Colonic mucosa (tissue), 4 donors: ENCODE measurements at regions not wholly inside any gene's neighbourhood (a gene's known extent, or its start where the extent isn't known, plus 50 kb on each side); places are given as distances from the start of the nearest gene placed in this dataset.

Source experiments
- DNase-seq: peaks from one replicate; pipeline ENCODE4 v3.0.0-alpha.2; 2020
- H3K27ac ChIP-seq: fragments of 200-600 bp; one replicate; pipeline ENCODE4 v1.8.0; 2021
- H3K27me3 ChIP-seq: fragments of 200-600 bp; one replicate; pipeline ENCODE4 v1.8.0; 2021
- H3K36me3 ChIP-seq: fragments of 200-600 bp; one replicate; pipeline ENCODE4 v1.8.0; 2021
- H3K4me1 ChIP-seq: fragments of 200-600 bp; one replicate; pipeline ENCODE4 v1.8.0; 2021; ENCODE audit warnings: mild to moderate bottlenecking
- H3K4me3 ChIP-seq: fragments of 200-600 bp; one replicate; pipeline ENCODE4 v1.8.0; 2021
- H3K9ac ChIP-seq, 2 donors: one replicate each; pipeline ENCODE4 v1.7.0; 2013; ENCODE audit warnings: control low read depth in 2 of 2, low read depth in 2 of 2, low read length in 2 of 2
- H3K9me3 ChIP-seq: fragments of 200-600 bp; one replicate; pipeline ENCODE4 v1.8.0; 2021
- CTCF ChIP-seq: fragments of 200-600 bp; IDR thresholded peaks from one replicate; pipeline ENCODE4 v1.8.0; 2022; ENCODE audit warnings: antibody characterized with exemption, mild to moderate bottlenecking
- intact Hi-C: fragments of 100-400 bp; cut with DNase I; formaldehyde crosslinking; loops from one replicate; pipeline ENCODE4 v1.14.1; 2022
- donor health status: healthy.
- donor health status: DM: no; HTN: no; CAD: no.
- donor health status: DM: no; HTN: no; CAD: no.

DNA sequence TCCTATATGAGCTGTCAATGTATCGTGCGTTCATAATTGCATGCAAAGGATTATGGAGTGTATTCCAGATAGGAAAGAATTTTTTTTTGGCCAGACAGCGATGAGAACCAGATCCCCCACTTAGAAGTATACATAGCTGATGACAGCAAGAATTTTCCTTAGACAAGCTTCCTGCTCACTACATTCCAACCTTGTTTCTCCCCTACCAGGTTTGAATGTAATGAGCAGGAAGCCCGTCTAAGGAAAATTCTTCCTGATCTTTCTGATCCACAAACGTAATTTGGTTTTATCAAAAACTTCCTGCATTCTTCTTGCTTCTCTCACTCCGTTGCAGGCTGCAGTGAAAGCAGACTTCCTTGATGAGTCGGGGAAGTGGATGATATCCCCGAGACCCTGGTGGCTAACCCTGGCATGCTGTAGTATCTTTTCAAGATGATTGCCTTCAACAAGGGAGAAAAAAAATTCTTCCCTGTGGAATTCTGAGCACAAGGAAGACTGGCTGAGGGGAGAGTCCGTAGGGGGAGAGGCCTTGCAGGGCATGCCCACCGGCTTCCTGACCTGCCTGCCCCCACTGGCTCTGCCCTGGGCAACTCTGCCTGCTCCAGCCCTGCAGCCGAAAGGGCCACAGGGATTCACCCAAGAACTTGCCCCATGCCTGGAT is 243.1 kb downstream of the TLE3 start:
- intact Hi-C loops, result no loop called here
- no peak for DNase-seq
- TF ChIP-seq CTCF, result no peak
- no peaks in the 10 kb centered on the region for H3K27me3 ChIP-seq
- no peaks in the 10 kb centered on the region for H3K4me1 ChIP-seq
- no peak overlapping the region for H3K27ac ChIP-seq
- no peaks in the 10 kb centered on the region for H3K9me3 ChIP-seq
- H3K36me3 ChIP-seq, result no peaks in the 10 kb centered on the region
- H3K9ac ChIP-seq, result no peak overlapping the region
- no peak overlapping the region for H3K4me3 ChIP-seq

DNA sequence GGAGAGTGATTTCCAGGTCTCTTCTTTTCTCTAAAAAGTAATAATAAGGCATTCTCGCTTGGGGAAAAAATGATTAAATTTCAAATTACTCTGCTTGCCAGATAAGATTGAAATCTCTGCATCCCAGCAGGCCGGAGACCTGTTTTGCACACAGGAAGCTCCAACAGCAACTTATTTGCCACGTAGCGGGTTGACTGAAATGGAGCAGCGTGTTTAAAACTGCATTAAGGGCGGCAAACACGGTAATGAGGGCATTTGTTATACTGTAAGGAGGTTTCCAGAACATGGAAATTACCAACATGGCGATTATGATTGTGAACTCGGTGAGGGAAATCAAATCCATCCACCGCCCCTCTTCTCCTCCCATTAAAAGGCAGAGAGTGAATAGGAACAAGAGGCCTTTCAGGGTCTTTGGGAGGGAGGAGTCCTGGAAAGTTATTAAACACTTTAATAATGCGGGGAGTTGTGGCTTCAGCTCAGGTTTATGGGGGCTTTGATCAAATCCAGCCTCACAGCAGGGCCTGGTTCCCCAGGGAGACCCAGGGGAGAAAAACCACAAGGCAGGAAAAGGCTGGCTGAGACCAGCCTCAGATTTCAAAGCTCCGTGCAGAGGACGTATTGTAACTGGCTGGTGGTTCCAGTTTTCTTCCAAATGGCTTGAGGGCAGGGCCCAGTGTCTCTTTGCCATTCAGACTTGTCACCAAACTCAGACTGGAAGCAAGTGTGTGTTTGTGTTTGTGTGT is 242.3 kb downstream of the TLE3 start:
- H3K36me3 ChIP-seq, result no peaks in the 10 kb centered on the region
- no peaks in the 10 kb centered on the region for H3K27me3 ChIP-seq
- no peaks in the 10 kb centered on the region for H3K9me3 ChIP-seq
- no peak overlapping the region for H3K27ac ChIP-seq
- no peak for DNase-seq
- H3K4me1 ChIP-seq, result no peaks in the 10 kb centered on the region
- intact Hi-C loops, result no loop called here
- H3K9ac ChIP-seq, result no peak overlapping the region
- TF ChIP-seq CTCF, result no peak
- no peak overlapping the region for H3K4me3 ChIP-seq

DNA sequence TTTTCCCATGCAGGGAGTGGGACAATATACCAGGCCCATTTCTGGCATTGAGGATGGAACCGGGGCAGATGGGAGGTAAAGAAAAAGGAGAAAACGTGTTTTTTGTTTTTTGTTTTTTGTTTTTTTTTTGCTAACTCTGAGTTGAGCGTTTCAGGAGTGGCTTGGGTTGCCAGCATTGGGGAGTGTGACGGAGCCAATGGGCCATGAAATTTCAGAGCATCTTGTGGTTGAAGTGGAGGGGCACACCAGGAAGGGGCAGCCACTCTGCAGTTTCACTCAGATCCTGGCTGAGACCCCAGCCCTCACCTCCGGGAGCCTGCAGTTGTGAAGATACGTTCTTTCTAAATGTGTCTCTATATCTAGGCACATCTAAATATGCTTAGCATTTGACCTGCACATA is 240.5 kb downstream of the TLE3 start:
- no peak for TF ChIP-seq CTCF
- H3K9me3 ChIP-seq, result no peaks in the 10 kb centered on the region
- no peak overlapping the region for H3K27ac ChIP-seq
- H3K36me3 ChIP-seq, result no peaks in the 10 kb centered on the region
- no peak overlapping the region for H3K4me3 ChIP-seq
- no peaks in the 10 kb centered on the region for H3K4me1 ChIP-seq
- intact Hi-C loops, result no loop called here
- no peaks in the 10 kb centered on the region for H3K27me3 ChIP-seq
- DNase-seq, result no peak
- H3K9ac ChIP-seq, result no peak overlapping the region

GRCh38 chr15:69857686-69858391 is 239.9 kb downstream of the TLE3 start:
- Histone ChIP-seq H3K9ac (no peak overlapping the region), H3K27me3 (no peaks in the 10 kb centered on the region), H3K27ac (no peak overlapping the region), H3K4me1 (no peaks in the 10 kb centered on the region), H3K9me3 (no peaks in the 10 kb centered on the region), H3K4me3 (no peak overlapping the region), H3K36me3 (no peaks in the 10 kb centered on the region)
- no peak for TF ChIP-seq CTCF
- intact Hi-C loops, result no loop called here
- no peak for DNase-seq

DNA sequence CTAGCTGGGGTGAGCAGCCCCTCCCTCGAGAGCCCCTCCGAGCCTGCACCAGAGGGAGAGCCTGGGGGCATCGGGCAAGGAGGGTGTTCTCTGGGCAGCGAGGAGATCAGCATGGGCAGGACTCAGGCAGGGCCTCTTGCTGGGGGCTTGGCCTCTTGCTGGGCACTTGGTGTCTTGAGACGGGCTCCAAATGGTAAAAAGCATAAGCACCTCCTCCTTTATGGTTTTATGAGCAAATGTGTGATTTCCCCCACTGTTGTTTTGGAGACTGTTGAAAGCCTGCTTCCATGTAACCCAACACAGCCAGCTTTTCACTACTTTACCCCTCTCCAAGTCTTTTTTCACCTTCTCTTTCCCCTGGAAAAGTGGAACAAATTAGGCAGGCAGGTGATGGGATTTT is 239.3 kb downstream of the TLE3 start:
- no peaks in the 10 kb centered on the region for H3K9me3 ChIP-seq
- H3K9ac ChIP-seq, result no peak overlapping the region
- H3K27ac ChIP-seq, result no peak overlapping the region
- no peak for TF ChIP-seq CTCF
- no peak for DNase-seq
- intact Hi-C loops, result no loop called here
- no peak overlapping the region for H3K4me3 ChIP-seq
- H3K27me3 ChIP-seq, result no peaks in the 10 kb centered on the region
- H3K36me3 ChIP-seq, result no peaks in the 10 kb centered on the region
- H3K4me1 ChIP-seq, result no peaks in the 10 kb centered on the region
